ENCODE measurements at regions not wholly inside any gene's neighbourhood (a gene's known extent, or its start where the extent isn't known, plus 50 kb on each side); places are given as distances from the start of the nearest gene placed in this dataset.

DNA sequence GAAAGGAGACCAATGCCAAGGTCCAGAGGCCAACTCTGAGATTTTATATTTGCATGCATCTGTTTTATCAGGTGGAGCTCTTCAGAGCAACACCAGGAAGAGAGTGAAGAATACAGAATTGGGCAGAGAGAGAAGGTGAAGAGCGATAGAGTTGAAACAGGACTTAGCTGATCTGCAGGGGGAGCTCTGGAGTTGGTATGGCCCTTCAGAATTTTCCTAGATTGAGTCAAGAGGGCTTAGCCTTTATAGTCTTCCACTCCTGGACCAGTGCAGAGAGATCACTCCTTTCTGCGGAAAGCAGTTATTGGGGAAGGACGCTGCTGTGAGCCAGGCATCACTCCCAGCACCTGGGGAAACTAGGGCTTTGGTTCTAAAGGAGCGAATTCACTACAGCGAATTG, 105.0 kb upstream of the DGKB start:
- Histone ChIP-seq H3K36me3 (ENCODE audit: control insufficient read depth in 2 of 4, insufficient read depth in 4 of 4, low read length in 3 of 4) (no peaks in the 10 kb centered on the region), H3K4me1 (replicated peaks in 1 of 4; ENCODE audit: control insufficient read depth in 3 of 4, insufficient read depth in 4 of 4, low read length in 3 of 4) (peaks cover 0 to 9% (median 3%) of the 10 kb centered on the region in 4 experiments; a peak in 2 of 7 replicates), H3K79me1 (ENCODE audit: low read depth, low read length) (no peaks in the 10 kb centered on the region), H3K4me2 (ENCODE audit: insufficient read depth in 1 of 2, low read depth in 2 of 2, low read length in 2 of 2) (no peak overlapping the region), H2BK5ac (ENCODE audit: low read depth, low read length) (no peak overlapping the region), H3K9ac (replicated peaks in 1 of 4; ENCODE audit: extremely low read depth in 1 of 4, low read depth in 3 of 4, low read length in 3 of 4) (no peak overlapping the region), H2BK15ac (ENCODE audit: low read length) (no peak overlapping the region), H3K14ac (ENCODE audit: insufficient read length) (no peak overlapping the region), H3K56ac (replicated peaks; ENCODE audit: insufficient read length, low read depth, low read length) (no peak overlapping the region), H4K91ac (replicated peaks; ENCODE audit: insufficient read length, low read length) (no peak overlapping the region), H3K23ac (ENCODE audit: insufficient read length) (no peak overlapping the region), H2AK5ac (ENCODE audit: low read depth, low read length) (no peak overlapping the region), H2AFZ (ENCODE audit: low read length) (no peak overlapping the region; the same call in 1 of the 2 replicates), H3K79me2 (ENCODE audit: control insufficient read depth in 1 of 2, insufficient read depth in 2 of 2, low read length in 2 of 2) (no peaks in the 10 kb centered on the region), H4K5ac (ENCODE audit: insufficient read length, low read depth, low read length) (no peak overlapping the region), H2BK20ac (ENCODE audit: low read length) (no peak overlapping the region), H4K20me1 (replicated peaks in 1 of 2; ENCODE audit: control insufficient read depth in 1 of 2, insufficient read depth in 2 of 2, low read length in 2 of 2) (no peaks in the 10 kb centered on the region), H3K4ac (replicated peaks; ENCODE audit: insufficient read length, low read depth, low read length) (no peak overlapping the region), H4K8ac (ENCODE audit: extremely low read depth, insufficient read depth, low read length) (no peak overlapping the region), H3K9me3 (ENCODE audit: insufficient read depth in 2 of 2, low read depth in 1 of 2, low read length in 1 of 2) (no peaks in the 10 kb centered on the region), H2BK12ac (ENCODE audit: low read depth, low read length) (no peak overlapping the region), H3K18ac (ENCODE audit: extremely low read depth, low read length) (no peak overlapping the region), H3K23me2 (ENCODE audit: low read depth, low read length) (no peaks in the 10 kb centered on the region; the same call in 1 of the 2 replicates), H3K27ac (ENCODE audit: low read depth, low read length) (no peak overlapping the region), H3K4me3 (ENCODE audit: extremely low read depth in 1 of 4, insufficient read depth in 2 of 4, low read depth in 3 of 4, low read length in 4 of 4) (no peak overlapping the region), H3K27me3 (replicated peaks in 1 of 4; ENCODE audit: control insufficient read depth in 3 of 4, extremely low read depth in 1 of 4, insufficient read depth in 3 of 4, low read length in 3 of 4) (no peaks in the 10 kb centered on the region), H2BK120ac (replicated peaks; ENCODE audit: low read depth, low read length) (no peak overlapping the region)
- ChIA-PET POLR2A (ENCODE audit: partially characterized antibody) (no interaction called here), CTCF (ENCODE audit: partially characterized antibody) (interaction anchor here (0.7 to 3.3 kb wide), 26 partner anchors 8 to 1183 kb away, joined by 3 to 32 read pairs (median 4); no protein-coding TSS in a partner anchor)
- peak; percentile 28 for FAIRE-seq
- 56% methylated on average over 5 of the region's 5 CpGs; no CpG with 5 or more reads in 1 of the 2 experiments for WGBS, 2 experiments (ENCODE audit: extremely low coverage in 1 of 2, insufficient coverage in 1 of 2, insufficient read length in 1 of 2, insufficient replicate concordance in 2 of 2, low coverage in 1 of 2, low lambda C conversion rate in 2 of 2, missing lambda C conversion rate in 1 of 2)
- TF ChIP-seq RAD21 (IDR thresholded peaks at IDR 0.05 in 1 of 2, conservative IDR thresholded peaks at IDR 0.05 in 1 of 2; ENCODE audit: low read depth in 2 of 2, low read length in 2 of 2), result peak; percentile 63 to 67
- no peak for TF ChIP-seq NRF1 (IDR thresholded peaks at IDR 0.05; ENCODE audit: low read depth, low read length)
- no peak for TF ChIP-seq EZH2 (IDR thresholded peaks at IDR 0.05; ENCODE audit: low read depth, low read length, severe bottlenecking)
- no peak for TF ChIP-seq BACH1 (IDR thresholded peaks at IDR 0.05; ENCODE audit: low read length)
- no peak for TF ChIP-seq KDM1A (IDR thresholded peaks at IDR 0.05; ENCODE audit: borderline replicate concordance, low read length)
- TF ChIP-seq FOSL1 (IDR thresholded peaks at IDR 0.05; ENCODE audit: insufficient read depth, low read depth, low read length), result no peak
- TF ChIP-seq, protein P1, sequence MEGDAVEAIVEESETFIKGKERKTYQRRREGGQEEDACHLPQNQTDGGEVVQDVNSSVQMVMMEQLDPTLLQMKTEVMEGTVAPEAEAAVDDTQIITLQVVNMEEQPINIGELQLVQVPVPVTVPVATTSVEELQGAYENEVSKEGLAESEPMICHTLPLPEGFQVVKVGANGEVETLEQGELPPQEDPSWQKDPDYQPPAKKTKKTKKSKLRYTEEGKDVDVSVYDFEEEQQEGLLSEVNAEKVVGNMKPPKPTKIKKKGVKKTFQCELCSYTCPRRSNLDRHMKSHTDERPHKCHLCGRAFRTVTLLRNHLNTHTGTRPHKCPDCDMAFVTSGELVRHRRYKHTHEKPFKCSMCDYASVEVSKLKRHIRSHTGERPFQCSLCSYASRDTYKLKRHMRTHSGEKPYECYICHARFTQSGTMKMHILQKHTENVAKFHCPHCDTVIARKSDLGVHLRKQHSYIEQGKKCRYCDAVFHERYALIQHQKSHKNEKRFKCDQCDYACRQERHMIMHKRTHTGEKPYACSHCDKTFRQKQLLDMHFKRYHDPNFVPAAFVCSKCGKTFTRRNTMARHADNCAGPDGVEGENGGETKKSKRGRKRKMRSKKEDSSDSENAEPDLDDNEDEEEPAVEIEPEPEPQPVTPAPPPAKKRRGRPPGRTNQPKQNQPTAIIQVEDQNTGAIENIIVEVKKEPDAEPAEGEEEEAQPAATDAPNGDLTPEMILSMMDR (IDR thresholded peaks at IDR 0.05; ENCODE audit: control extremely low read depth in 1 of 3, insufficient read depth in 1 of 3, low read depth in 1 of 3, low read length in 3 of 3), result peak; percentile 4 to 70 (median 54)
- TF ChIP-seq EGR1 (IDR thresholded peaks at IDR 0.05; ENCODE audit: borderline replicate concordance, low read depth, low read length), result no peak
- no peak for TF ChIP-seq ASH2L (IDR thresholded peaks at IDR 0.05; ENCODE audit: low read length)
- no peak for TF ChIP-seq CBX5 (IDR thresholded peaks at IDR 0.05; ENCODE audit: low read depth, low read length)
- no peak for TF ChIP-seq HDAC6 (IDR thresholded peaks at IDR 0.05; ENCODE audit: low read depth, low read length)
- peak; percentile 2 to 54 for DNase-seq (ENCODE audit: low read depth in 1 of 2, low spot score in 2 of 2)
